ENCODE measurements at regions not wholly inside any gene's neighbourhood (a gene's known extent, or its start where the extent isn't known, plus 50 kb on each side); places are given as distances from the start of the nearest gene placed in this dataset.

- TF ChIP-seq CTCF (IDR thresholded peaks at IDR 0.05) (no peak), EP300 (IDR thresholded peaks at IDR 0.05; ENCODE audit: low read depth) (no peak), POLR2A (IDR thresholded peaks at IDR 0.05) (no peak)
Measured at GRCh38 chr6:14423955-14424354, 306.4 kb downstream of the CD83 start.
